Neutrophil (primary cell): ENCODE measurements at regions not wholly inside any gene's neighbourhood (a gene's known extent, or its start where the extent isn't known, plus 50 kb on each side); places are given as distances from the start of the nearest gene placed in this dataset.

Experiments
- H3K27ac ChIP-seq: fragments of 200-600 bp; sonication (generic); 2 replicates; pipeline ENCODE4 v1.5.1; 2016; ENCODE audit warnings: mild to moderate bottlenecking, moderate library complexity
- H3K27me3 ChIP-seq: fragments of 200-600 bp; sonication (generic); 2 replicates; pipeline ENCODE4 v1.6.0; 2016; ENCODE audit warnings: mild to moderate bottlenecking
- H3K36me3 ChIP-seq: fragments of 200-600 bp; sonication (generic); 2 replicates; pipeline ENCODE4 v1.5.1; 2017
- H3K4me1 ChIP-seq, 2 experiments: fragments of 200-600 bp in 1 of 2; sonication (generic) in 1 of 2; 1 replicate in 1 of 2; 2 replicates in 1 of 2; pipeline versions ENCODE4 v1.5.1 to v1.6.1; 2013 to 2016; ENCODE audit warnings: low read depth in 1 of 2, low read length in 1 of 2, mild to moderate bottlenecking in 1 of 2, moderate library complexity in 1 of 2; ENCODE audit not compliant: control insufficient read depth in 1 of 2, insufficient read depth in 1 of 2
- H3K4me3 ChIP-seq, 2 experiments: fragments of 200-600 bp in 1 of 2; sonication (generic) in 1 of 2; 1 replicate in 1 of 2; 2 replicates in 1 of 2; pipeline ENCODE4 v1.5.1; 2013 to 2016; ENCODE audit warnings: low read depth in 1 of 2, low read length in 1 of 2, mild to moderate bottlenecking in 1 of 2, moderate library complexity in 1 of 2
- H3K9me3 ChIP-seq: fragments of 200-600 bp; sonication (generic); 2 replicates; pipeline ENCODE4 v1.5.1; 2016
- TF ChIP-seq, protein P1 (sequence below): fragments of 200-600 bp; sonication (generic); IDR thresholded peaks from 2 replicates; pipeline ENCODE4 v1.5.1; 2016; ENCODE audit warnings: antibody characterized with exemption

DNA sequence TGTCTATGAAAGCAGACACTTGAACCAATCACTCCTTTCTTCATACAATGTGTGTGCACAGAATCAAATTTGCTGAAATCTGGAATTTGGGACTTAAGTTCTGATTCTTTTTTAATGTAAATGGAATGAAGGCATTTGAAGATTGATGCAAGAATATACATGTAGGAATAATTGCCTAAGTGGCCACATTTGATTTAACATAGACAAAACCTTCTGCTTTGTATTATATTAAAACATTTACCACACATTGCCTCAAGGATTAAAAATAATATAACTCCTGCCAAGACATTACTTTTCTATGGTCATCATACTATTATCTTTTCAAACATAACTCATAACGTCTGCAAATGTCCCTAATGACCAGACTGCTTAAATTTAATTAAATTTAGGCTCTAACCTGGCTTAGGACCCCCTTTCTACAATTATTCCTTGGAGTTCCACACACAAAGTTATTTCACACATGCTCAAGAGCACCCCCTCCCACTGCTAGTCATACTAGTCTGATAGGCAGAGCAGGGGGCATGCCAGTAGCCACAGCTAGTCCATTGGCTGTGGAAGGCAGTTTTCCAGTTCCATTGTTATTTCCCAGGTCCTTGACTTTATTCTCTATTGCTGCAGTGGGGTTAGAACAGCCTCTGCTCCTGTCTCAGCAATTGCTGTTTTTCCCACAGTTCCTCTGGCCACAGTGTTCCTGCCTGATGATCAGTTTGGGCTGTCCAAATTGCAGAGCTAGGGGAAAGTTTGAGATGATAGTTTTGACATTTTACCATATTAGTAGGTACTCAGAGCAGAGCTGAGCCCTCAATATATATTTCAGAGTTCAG lies 360.6 kb upstream of the GRAMD2B start:
- H3K4me1 ChIP-seq: no peaks in the 10 kb centered on the region
- TF ChIP-seq, protein P1, sequence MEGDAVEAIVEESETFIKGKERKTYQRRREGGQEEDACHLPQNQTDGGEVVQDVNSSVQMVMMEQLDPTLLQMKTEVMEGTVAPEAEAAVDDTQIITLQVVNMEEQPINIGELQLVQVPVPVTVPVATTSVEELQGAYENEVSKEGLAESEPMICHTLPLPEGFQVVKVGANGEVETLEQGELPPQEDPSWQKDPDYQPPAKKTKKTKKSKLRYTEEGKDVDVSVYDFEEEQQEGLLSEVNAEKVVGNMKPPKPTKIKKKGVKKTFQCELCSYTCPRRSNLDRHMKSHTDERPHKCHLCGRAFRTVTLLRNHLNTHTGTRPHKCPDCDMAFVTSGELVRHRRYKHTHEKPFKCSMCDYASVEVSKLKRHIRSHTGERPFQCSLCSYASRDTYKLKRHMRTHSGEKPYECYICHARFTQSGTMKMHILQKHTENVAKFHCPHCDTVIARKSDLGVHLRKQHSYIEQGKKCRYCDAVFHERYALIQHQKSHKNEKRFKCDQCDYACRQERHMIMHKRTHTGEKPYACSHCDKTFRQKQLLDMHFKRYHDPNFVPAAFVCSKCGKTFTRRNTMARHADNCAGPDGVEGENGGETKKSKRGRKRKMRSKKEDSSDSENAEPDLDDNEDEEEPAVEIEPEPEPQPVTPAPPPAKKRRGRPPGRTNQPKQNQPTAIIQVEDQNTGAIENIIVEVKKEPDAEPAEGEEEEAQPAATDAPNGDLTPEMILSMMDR: no peak

DNA sequence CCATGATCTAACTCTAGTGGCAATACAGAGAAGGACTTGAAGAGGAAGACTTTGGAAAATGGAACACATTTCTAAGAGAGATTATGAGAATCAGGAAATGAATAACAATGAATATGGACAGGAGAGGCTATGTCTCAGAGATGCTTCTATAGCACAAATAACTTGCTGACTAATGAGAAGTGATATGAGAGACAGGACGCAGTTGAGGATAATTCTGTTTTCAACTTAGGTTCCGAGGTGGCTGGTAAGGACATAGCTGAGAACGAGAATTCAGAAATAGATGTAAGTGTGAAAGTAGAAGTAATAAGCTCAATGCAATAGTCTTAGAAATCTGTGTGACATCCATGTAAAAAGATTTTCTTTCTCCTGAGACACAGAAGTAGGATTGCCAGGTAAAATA lies 358.1 kb upstream of the GRAMD2B start:
- H3K4me3 ChIP-seq: no peak overlapping the region
- H3K4me1 ChIP-seq: no peaks in the 10 kb centered on the region
- no peak overlapping the region for H3K27ac ChIP-seq
- H3K27me3 ChIP-seq: no peaks in the 10 kb centered on the region
- H3K36me3 ChIP-seq: no peaks in the 10 kb centered on the region
- no peaks in the 10 kb centered on the region for H3K9me3 ChIP-seq
- TF ChIP-seq, protein P1: no peak

More for the DNA sequence above, 360.6 kb upstream of the GRAMD2B start:
- Histone ChIP-seq H3K36me3 (no peaks in the 10 kb centered on the region), H3K27ac (no peak overlapping the region), H3K27me3 (no peaks in the 10 kb centered on the region), H3K4me3 (no peak overlapping the region), H3K9me3 (no peaks in the 10 kb centered on the region)

DNA sequence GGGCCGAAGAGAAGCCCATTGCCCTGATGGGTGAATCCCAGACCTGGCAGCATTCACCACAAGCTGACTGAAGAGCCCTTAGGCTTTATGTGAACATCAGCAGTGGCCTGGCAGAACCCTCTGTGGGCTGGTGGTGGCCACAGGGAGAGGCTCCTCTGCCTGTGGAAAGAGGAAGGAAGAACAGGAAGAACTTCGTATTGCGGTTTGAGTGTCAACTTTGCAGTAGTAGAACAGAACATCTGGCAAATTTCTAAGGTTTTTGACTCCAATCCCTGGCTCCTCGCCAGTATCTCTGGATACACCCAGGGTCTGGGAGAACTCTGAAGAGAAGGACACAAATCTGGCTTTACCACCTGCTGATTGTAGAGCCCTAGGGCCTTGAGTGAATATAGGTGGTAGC lies 356.4 kb upstream of the GRAMD2B start:
- Histone ChIP-seq H3K9me3 (no peaks in the 10 kb centered on the region), H3K27ac (no peak overlapping the region), H3K4me1 (no peaks in the 10 kb centered on the region), H3K36me3 (no peaks in the 10 kb centered on the region), H3K27me3 (no peaks in the 10 kb centered on the region), H3K4me3 (no peak overlapping the region)
- TF ChIP-seq, protein P1: no peak

DNA sequence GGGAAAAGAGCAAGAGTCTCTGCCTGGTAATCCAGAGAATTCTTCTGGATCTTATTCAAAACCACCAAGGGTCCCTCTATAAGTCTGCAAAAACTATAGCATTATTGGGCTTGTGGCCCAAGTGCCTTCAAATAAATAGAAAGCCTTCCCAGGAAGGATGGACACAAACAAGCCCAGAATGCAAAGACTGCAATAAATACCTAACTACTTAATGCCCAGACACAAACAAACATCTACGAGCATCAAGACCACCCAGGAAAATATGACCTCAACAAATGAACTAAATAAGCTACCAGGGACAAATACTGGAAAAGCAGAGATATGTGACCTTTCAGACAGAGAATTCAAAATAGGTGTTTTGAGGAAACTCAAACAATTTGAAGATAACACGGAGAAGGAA lies 355.8 kb upstream of the GRAMD2B start:
- no peak overlapping the region for H3K27ac ChIP-seq
- H3K27me3 ChIP-seq: no peaks in the 10 kb centered on the region
- H3K36me3 ChIP-seq: no peaks in the 10 kb centered on the region
- TF ChIP-seq, protein P1: no peak
- no peak overlapping the region for H3K4me3 ChIP-seq
- no peaks in the 10 kb centered on the region for H3K4me1 ChIP-seq
- H3K9me3 ChIP-seq: no peaks in the 10 kb centered on the region

DNA sequence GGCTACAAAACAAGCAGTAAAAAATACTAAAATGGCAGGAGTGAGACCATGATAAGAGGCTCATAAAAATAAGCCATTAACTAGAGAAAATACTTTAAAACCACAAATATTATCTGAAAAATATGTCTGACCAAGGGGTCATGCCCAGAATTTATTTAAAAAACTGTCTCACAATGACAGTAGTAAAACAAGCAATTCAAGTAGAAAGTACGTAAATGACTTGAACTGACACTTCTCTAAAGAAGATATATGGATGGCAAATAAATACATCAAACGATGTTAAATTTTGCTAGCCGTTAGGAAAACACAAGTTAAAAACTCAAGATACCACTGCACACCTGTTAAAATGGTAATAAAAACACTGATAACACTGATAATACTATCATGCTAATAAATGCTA lies 353.9 kb upstream of the GRAMD2B start:
- no peaks in the 10 kb centered on the region for H3K27me3 ChIP-seq
- no peaks in the 10 kb centered on the region for H3K36me3 ChIP-seq
- no peaks in the 10 kb centered on the region for H3K4me1 ChIP-seq
- no peaks in the 10 kb centered on the region for H3K9me3 ChIP-seq
- H3K4me3 ChIP-seq: no peak overlapping the region
- no peak overlapping the region for H3K27ac ChIP-seq
- TF ChIP-seq, protein P1: no peak
